Large intestine (tissue), 3 donors: ENCODE measurements at regions not wholly inside any gene's neighbourhood (a gene's known extent, or its start where the extent isn't known, plus 50 kb on each side); places are given as distances from the start of the nearest gene placed in this dataset.

Source experiments
- DNase-seq, 2 donors: peaks; one replicate each; pipeline versions ENCODE4 v3.0.0 to v3.0.0-alpha.2; 2013
- H3K27ac ChIP-seq: one replicate; pipeline ENCODE4 v1.5.1; 2013; ENCODE audit warnings: low read length
- H3K27me3 ChIP-seq: 2 replicates; pipeline ENCODE4 v1.6.1; 2013; ENCODE audit warnings: low read length; ENCODE audit not compliant: control insufficient read depth, insufficient read depth
- H3K36me3 ChIP-seq: 2 replicates; pipeline ENCODE4 v1.6.1; 2013; ENCODE audit warnings: low read length; ENCODE audit not compliant: control insufficient read depth, insufficient read depth
- H3K4me1 ChIP-seq: one replicate; pipeline ENCODE4 v1.6.1; 2013; ENCODE audit warnings: low read length; ENCODE audit not compliant: control insufficient read depth, insufficient read depth
- H3K4me3 ChIP-seq: one replicate; pipeline ENCODE4 v1.5.1; 2013; ENCODE audit warnings: low read length
- H3K9me3 ChIP-seq: one replicate; pipeline ENCODE4 v1.6.1; 2013; ENCODE audit warnings: mild to moderate bottlenecking, low read depth, low read length, moderate library complexity; ENCODE audit not compliant: control insufficient read depth
- whole genome bisulfite sequencing: methylation state at CpG from one replicate; pipeline ENCODE4 v1.1.5; 2013; ENCODE audit warnings: low lambda C conversion rate; ENCODE audit not compliant: insufficient coverage; 5-methylcytosine and 5-hydroxymethylcytosine counted together

DNA sequence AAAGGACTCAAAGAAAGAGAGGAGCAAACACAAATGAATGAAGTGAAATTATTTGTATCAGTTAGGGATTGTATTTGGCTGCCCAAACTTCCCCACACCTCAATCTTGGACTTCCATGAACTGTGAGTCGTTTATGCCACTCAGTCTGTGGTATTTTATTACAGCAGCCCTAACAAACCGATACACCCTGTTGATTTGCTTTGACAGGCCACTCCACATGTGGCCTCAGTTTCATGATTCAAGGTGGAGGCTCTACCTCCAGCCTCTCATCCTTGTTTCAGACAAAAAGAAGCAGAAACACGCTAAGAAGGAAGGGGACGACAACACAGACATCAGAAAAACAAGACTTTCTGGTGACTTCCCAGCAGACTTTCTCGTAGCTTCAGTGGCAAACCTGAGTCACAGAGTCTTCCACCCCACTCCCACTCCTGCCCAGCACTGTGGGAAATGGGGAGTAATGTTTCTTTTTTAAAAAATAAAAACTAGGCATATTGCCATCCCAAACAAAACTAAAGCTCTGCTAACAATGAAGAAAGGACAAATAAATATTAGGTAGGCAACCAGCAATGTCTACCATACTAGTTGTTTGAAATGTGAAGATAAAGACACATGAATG lies 52.2 kb upstream of the ABCA1 start:
- H3K9me3 ChIP-seq = no peaks in the 10 kb centered on the region
- no peak overlapping the region for H3K4me3 ChIP-seq
- H3K27ac ChIP-seq = no peak overlapping the region
- no peak for DNase-seq
- H3K4me1 ChIP-seq = no peaks in the 10 kb centered on the region
- H3K27me3 ChIP-seq = no peaks in the 10 kb centered on the region
- no CpG with 5 or more reads among the region's 5 CpGs for WGBS
- H3K36me3 ChIP-seq = no peaks in the 10 kb centered on the region

DNA sequence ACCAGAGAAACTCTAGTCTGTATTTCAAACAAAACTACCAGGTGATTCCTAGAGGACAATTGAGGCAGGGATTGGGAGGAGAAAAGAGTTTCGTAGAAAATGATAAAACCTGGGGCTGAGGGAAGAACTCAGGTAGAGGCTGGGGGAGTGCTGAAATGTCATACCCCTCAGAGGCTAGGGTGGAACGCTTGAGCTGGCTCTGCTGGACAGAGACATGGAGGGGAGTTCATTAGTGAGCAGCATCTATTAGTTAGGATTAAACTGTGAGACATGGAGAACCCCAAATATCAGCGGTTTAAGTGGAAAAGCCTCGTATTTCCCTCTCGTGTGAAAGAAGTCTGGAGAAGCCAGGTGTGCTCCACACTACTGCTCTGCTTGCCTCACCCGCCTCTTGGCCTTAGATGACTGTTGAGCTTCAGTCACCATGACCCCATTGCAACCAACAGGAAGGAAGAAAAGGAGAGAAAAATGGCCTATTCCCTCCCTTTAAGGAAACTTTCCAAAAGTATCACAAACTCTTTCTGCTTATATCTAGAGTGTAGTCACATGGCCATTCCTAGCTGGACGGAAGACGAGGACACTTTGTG lies 53.7 kb upstream of the ABCA1 start:
- no peak overlapping the region for H3K4me3 ChIP-seq
- no peaks in the 10 kb centered on the region for H3K36me3 ChIP-seq
- WGBS = no CpG with 5 or more reads among the region's 8 CpGs
- DNase-seq = no peak
- H3K4me1 ChIP-seq = no peaks in the 10 kb centered on the region
- no peaks in the 10 kb centered on the region for H3K27me3 ChIP-seq
- no peak overlapping the region for H3K27ac ChIP-seq
- H3K9me3 ChIP-seq = no peaks in the 10 kb centered on the region

DNA sequence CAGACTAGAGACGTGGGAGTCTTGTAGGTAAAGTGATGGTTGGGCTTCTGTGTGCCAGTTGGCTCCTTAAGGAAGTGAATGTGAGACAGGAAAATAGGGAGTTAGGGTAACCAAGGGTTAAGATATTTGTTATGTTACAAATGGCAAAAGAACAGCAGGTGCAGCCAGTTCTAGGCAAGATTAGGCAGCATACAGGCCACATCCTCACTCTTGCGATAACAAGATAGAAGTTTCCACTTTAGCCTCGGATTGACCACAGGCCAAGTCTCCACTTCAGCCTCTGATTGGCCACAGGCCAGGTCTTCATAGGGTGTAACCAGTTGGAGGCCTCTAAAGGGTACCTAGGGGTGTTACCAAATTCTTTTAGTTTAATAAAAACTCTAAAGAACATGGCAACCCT lies 54.6 kb upstream of the ABCA1 start:
- 100% methylated on average over 1 of the region's 3 CpGs for WGBS
- no peaks in the 10 kb centered on the region for H3K27me3 ChIP-seq
- H3K27ac ChIP-seq = no peak overlapping the region

DNA sequence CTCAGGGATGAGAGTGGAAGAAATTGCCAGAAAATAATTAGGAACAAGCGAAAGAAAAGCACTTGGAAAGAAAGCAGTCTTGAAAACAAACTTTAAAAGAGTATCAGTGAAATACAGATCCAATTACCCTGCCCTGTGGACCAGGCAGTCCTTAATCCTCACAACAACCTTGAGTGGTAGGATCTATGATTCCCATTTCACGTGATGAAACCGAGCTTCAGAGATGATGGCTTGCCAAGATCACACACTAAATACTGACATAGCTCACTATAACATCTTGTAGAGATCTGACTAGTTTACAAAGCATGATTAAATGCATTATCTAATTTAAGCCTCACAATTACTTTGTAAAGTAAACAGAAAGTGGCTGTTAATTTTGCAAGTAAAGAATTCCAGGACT lies 55.5 kb upstream of the ABCA1 start:
- Histone ChIP-seq H3K9me3 (no peaks in the 10 kb centered on the region), H3K4me3 (no peak overlapping the region), H3K27me3 (no peaks in the 10 kb centered on the region), H3K4me1 (no peaks in the 10 kb centered on the region), H3K27ac (no peak overlapping the region), H3K36me3 (no peaks in the 10 kb centered on the region)
- no peak for DNase-seq
- 77% methylated on average over 3 of the region's 3 CpGs for WGBS

More for the DNA sequence above, 54.6 kb upstream of the ABCA1 start:
- no peaks in the 10 kb centered on the region for H3K4me1 ChIP-seq
- H3K9me3 ChIP-seq = no peaks in the 10 kb centered on the region
- no peak for DNase-seq
- no peak overlapping the region for H3K4me3 ChIP-seq
- H3K36me3 ChIP-seq = no peaks in the 10 kb centered on the region

DNA sequence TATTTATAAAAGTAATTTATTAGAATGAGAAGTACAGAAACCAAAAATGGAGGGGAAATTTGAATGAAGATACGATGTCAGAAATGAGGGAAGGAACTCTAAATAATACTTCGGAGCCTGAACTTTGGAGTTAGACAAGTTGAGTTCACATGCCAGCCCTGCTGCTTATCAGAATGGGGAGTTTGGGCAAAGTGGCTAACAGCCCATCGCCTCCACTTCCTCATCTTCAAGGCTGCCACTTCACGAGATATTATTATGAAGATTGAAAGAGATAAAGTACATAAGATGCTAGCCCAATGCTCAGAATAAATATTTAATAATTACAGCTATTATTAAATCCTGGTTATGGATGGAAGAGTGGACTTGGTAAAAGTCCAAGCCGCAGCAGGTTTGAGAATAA lies 56.2 kb upstream of the ABCA1 start:
- Histone ChIP-seq H3K27ac (no peak overlapping the region), H3K4me3 (no peak overlapping the region), H3K9me3 (no peaks in the 10 kb centered on the region), H3K27me3 (no peaks in the 10 kb centered on the region), H3K4me1 (no peaks in the 10 kb centered on the region), H3K36me3 (no peaks in the 10 kb centered on the region)
- DNase-seq = no peak
- 25% methylated on average over 2 of the region's 5 CpGs for WGBS

DNA sequence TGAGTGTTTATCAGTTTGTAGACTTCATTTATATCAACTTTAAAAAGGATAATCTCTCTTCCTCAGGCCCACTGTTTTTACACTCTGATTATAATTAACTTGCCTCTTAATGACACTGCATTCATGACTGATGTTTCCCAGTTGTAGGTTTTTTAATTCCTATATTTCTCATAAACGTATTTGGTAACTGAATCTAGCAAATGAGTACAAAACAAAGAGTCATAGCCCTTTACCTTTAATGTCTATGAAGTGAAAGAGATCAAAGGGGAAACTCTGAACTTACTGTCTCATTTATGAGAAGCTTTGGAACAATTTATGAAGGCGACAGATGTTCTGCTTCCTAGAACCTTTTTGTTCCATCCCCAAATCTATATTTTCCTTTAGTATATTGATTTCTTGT lies 56.6 kb upstream of the ABCA1 start:
- Histone ChIP-seq H3K9me3 (no peaks in the 10 kb centered on the region), H3K27me3 (no peaks in the 10 kb centered on the region), H3K4me3 (no peak overlapping the region), H3K27ac (no peak overlapping the region), H3K4me1 (no peaks in the 10 kb centered on the region), H3K36me3 (no peaks in the 10 kb centered on the region)
- DNase-seq = no peak
- 68% methylated on average over 2 of the region's 2 CpGs for WGBS

DNA sequence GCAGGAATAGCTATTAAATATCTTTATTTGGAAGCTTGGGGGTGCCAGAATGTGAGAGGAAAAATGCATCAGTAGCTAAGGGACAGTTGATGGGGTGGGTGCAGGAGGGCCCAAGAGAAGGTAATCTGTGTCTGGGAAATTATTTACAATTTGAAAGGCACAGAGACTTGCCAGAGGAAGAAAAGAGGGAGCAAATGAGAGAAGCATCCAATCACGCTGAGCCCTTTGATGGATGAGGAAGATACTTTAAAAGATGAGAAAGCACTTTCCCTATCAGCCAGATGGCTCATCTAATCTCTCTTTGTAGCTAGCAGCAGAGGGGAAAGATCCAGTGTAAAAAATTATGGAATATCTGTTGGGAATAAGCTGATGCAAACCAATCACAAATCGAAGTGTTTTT lies 57.0 kb upstream of the ABCA1 start:
- no peaks in the 10 kb centered on the region for H3K36me3 ChIP-seq
- no peak overlapping the region for H3K27ac ChIP-seq
- no peaks in the 10 kb centered on the region for H3K9me3 ChIP-seq
- WGBS = 67% methylated on average over 1 of the region's 2 CpGs
- no peak overlapping the region for H3K4me3 ChIP-seq
- no peak for DNase-seq
- H3K4me1 ChIP-seq = no peaks in the 10 kb centered on the region
- no peaks in the 10 kb centered on the region for H3K27me3 ChIP-seq

DNA sequence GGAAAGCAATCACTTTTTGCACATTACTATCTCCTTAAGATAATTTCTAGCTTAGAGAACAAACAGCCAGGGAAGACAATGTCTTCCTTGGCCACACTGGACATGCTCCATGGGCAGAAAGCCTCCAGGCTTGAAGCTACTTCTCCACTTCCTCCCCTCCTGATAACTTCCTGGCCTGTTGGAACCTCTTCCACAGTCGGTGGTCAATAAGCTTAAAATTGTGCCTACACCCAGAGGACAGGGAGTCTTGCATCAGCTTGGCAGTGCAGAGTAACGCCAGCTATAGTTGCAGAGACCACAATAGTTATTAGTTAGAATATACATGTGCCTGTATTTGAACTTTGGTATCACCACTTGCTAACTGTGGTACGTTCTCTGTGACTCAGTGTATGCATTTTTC lies 58.1 kb upstream of the ABCA1 start:
- no peak overlapping the region for H3K27ac ChIP-seq
- 80% methylated on average over 1 of the region's 3 CpGs for WGBS
- H3K9me3 ChIP-seq = no peaks in the 10 kb centered on the region
- no peaks in the 10 kb centered on the region for H3K27me3 ChIP-seq
- peaks cover 4% of the 10 kb centered on the region for H3K4me1 ChIP-seq
- H3K36me3 ChIP-seq = no peaks in the 10 kb centered on the region
- no peak overlapping the region for H3K4me3 ChIP-seq
- DNase-seq = no peak

DNA sequence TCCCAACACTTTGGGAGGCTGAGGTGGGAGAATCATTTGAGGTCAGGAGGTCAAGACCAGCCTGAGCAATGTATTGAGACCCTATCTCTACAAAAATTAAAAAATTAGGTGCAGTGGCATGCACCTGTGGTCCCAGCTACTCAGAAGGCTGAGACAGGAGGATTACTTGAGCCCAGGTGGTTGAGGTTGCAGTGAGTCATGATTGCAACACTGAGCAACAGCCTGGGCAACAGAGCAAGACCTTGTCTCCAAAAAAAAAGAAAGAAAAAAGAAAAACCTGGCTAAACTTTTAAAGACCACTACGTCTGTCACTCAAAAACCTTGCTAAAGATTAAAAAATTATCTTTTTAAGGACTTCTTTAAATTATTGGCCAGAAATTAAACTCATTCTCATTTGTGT lies 59.8 kb upstream of the ABCA1 start:
- WGBS = no CpG with 5 or more reads among the region's 1 CpG
- H3K36me3 ChIP-seq = no peaks in the 10 kb centered on the region
- no peak overlapping the region for H3K4me3 ChIP-seq
- H3K9me3 ChIP-seq = no peaks in the 10 kb centered on the region
- no peak for DNase-seq
- peaks cover 14% of the 10 kb centered on the region for H3K4me1 ChIP-seq
- no peaks in the 10 kb centered on the region for H3K27me3 ChIP-seq
- H3K27ac ChIP-seq = no peak overlapping the region

DNA sequence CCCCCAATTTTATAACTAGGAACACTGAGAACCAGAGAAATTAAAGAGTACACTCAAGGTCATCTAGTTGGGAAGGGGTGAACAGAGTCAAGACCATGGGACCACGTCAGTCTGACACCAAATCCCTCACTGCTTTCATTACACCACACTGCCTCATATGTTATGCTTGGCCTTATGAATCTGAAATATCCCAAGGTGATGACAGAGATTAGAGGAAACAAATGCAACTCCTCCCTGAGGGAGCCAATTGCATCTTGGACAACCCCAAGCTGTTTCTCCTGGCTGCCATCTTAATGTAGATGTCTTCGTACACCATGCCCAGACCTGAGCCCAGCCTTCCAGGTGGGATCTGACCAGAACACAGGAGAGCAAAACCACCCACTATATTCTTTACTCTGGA lies 60.6 kb upstream of the ABCA1 start:
- no peak for DNase-seq
- no peaks in the 10 kb centered on the region for H3K9me3 ChIP-seq
- WGBS = no CpG with 5 or more reads among the region's 2 CpGs
- no peaks in the 10 kb centered on the region for H3K36me3 ChIP-seq
- H3K27me3 ChIP-seq = no peaks in the 10 kb centered on the region
- no peak overlapping the region for H3K27ac ChIP-seq
- H3K4me3 ChIP-seq = no peak overlapping the region
- peaks cover 22% of the 10 kb centered on the region for H3K4me1 ChIP-seq
